H1 (cell line): ENCODE measurements at regions not wholly inside any gene's neighbourhood (a gene's known extent, or its start where the extent isn't known, plus 50 kb on each side); places are given as distances from the start of the nearest gene placed in this dataset.

ENCODE experiments used
- KDM1A ChIP-seq: fragments of 200-600, 300-600 bp; sonication (generic); IDR thresholded peaks from 2 replicates; pipeline ENCODE4 v1.7.1; 2016; ENCODE audit warnings: mild to moderate bottlenecking, low read length, borderline replicate concordance

- TF ChIP-seq KDM1A, result no peak
Measured at GRCh38 chr13:106675311-106675710, 107.4 kb upstream of the ARGLU1 start (continued).
